Right atrium auricular region (tissue), 2 donors: ENCODE measurements at regions not wholly inside any gene's neighbourhood (a gene's known extent, or its start where the extent isn't known, plus 50 kb on each side); places are given as distances from the start of the nearest gene placed in this dataset.

Source experiments
- DNase-seq: peaks from one replicate; pipeline ENCODE4 v3.0.0-alpha.2; 2019; ENCODE audit warnings: low spot score
- H3K27ac ChIP-seq, 2 donors: fragments of 200-600 bp; sonication (generic); 1 replicate in 1 of 2; 2 replicates in 1 of 2; pipeline ENCODE4 v1.5.1; 2016 to 2019
- H3K27me3 ChIP-seq, 2 donors: fragments of 200-600 bp; sonication (generic); one replicate each; pipeline versions ENCODE4 v1.5.1 to v1.6.0; 2017 to 2019
- H3K36me3 ChIP-seq: fragments of 200-600 bp; sonication (generic); one replicate; pipeline ENCODE4 v1.5.1; 2016
- H3K4me1 ChIP-seq, 2 donors: fragments of 200-600 bp; sonication (generic); one replicate each; pipeline versions ENCODE4 v1.5.1 to v1.6.0; 2017 to 2019
- H3K4me3 ChIP-seq, 2 donors: fragments of 200-600 bp; sonication (generic); 1 replicate in 1 of 2; 2 replicates in 1 of 2; pipeline ENCODE4 v1.5.1; 2017 to 2019; ENCODE audit warnings: mild to moderate bottlenecking in 1 of 2, moderate library complexity in 1 of 2
- H3K9me3 ChIP-seq, 2 donors: fragments of 200-600 bp; sonication (generic); one replicate each; pipeline ENCODE4 v1.5.1; 2019
- TF ChIP-seq, protein P1 (sequence below), 2 donors: fragments of 200-600 bp; sonication (generic); IDR thresholded peaks; one replicate each; pipeline ENCODE4 v1.5.1; 2019; ENCODE audit warnings: antibody characterized with exemption in 2 of 2

DNA sequence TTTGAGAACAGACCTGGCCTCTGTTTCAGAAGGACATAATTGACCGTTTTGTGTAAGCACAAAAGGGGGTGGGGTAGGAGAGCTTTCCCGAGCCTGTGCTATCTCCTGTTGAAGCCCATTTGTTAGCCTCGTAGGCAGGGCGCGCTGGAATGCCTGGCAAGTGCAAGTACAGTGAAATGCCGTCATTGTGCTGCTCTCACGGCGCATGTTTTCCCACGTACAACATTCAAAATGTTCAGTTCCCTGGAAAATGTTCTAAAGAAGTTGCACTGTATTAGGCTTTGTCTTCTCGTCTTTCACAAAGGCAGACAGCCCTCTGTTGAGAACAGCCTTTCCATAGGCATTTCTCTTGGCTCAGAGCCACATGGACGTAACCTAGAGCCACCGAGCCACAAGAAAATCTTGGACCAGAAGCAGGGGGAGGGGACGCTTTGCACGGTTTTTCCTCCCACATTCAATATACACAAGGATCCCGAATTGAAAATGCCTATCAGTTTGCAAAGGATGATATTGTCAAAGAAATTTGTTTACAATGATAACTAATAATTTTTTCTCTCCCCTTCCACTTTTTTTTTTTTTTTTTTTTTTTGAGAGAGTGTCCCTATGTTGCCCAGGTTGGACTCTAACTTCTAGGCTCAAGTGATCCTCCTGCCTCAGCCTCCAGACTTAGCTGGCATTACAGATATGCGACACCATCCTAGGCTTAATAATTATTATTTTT lies 54.6 kb upstream of the RAPGEF2 start:
- Histone ChIP-seq H3K4me3 (peak overlapping the region; percentile 14 to 41), H3K27me3 (no peaks in the 10 kb centered on the region), H3K36me3 (no peaks in the 10 kb centered on the region), H3K9me3 (no peaks in the 10 kb centered on the region), H3K27ac (peak overlapping the region in 1 of 2 donors; percentile 33), H3K4me1 (peaks cover 0 to 5% of the 10 kb centered on the region in 2 donors)
- peak; percentile 81 for DNase-seq
- TF ChIP-seq, protein P1, sequence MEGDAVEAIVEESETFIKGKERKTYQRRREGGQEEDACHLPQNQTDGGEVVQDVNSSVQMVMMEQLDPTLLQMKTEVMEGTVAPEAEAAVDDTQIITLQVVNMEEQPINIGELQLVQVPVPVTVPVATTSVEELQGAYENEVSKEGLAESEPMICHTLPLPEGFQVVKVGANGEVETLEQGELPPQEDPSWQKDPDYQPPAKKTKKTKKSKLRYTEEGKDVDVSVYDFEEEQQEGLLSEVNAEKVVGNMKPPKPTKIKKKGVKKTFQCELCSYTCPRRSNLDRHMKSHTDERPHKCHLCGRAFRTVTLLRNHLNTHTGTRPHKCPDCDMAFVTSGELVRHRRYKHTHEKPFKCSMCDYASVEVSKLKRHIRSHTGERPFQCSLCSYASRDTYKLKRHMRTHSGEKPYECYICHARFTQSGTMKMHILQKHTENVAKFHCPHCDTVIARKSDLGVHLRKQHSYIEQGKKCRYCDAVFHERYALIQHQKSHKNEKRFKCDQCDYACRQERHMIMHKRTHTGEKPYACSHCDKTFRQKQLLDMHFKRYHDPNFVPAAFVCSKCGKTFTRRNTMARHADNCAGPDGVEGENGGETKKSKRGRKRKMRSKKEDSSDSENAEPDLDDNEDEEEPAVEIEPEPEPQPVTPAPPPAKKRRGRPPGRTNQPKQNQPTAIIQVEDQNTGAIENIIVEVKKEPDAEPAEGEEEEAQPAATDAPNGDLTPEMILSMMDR (IDR thresholded peaks at IDR 0.05), result no peak

DNA sequence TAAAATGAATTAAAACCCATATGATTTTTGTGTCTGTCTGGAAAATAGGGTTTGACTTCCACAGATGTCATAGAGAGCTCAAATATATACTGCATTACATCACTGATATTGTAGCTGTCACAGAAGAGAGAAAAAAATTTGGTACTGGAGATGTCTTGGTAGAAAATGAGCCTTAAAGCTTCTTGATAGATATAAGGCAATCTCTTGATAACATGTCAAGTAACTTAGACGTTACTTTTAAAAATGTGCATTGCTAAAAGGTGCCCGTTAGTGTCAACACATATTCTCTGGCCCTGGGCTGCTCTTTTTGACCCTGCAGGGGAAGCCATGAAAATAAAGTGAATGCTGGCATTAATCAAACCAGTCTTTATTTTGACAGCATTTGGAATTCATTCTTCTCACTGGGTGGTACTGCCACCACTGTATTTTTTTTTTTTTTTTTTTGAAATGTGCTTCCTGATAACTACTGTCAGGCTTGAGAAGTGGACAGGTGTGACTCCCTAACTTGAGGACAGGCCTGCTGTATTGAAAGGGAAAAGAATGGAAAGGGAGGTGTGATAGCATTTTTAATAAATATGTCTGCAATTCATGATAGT lies 53.0 kb upstream of the RAPGEF2 start:
- Histone ChIP-seq H3K36me3 (no peaks in the 10 kb centered on the region), H3K9me3 (no peaks in the 10 kb centered on the region), H3K27ac (no peak overlapping the region), H3K4me3 (no peak overlapping the region), H3K27me3 (no peaks in the 10 kb centered on the region), H3K4me1 (peaks cover 0 to 5% of the 10 kb centered on the region in 2 donors)
- TF ChIP-seq, protein P1 (IDR thresholded peaks at IDR 0.05), result no peak
- DNase-seq, result no peak

DNA sequence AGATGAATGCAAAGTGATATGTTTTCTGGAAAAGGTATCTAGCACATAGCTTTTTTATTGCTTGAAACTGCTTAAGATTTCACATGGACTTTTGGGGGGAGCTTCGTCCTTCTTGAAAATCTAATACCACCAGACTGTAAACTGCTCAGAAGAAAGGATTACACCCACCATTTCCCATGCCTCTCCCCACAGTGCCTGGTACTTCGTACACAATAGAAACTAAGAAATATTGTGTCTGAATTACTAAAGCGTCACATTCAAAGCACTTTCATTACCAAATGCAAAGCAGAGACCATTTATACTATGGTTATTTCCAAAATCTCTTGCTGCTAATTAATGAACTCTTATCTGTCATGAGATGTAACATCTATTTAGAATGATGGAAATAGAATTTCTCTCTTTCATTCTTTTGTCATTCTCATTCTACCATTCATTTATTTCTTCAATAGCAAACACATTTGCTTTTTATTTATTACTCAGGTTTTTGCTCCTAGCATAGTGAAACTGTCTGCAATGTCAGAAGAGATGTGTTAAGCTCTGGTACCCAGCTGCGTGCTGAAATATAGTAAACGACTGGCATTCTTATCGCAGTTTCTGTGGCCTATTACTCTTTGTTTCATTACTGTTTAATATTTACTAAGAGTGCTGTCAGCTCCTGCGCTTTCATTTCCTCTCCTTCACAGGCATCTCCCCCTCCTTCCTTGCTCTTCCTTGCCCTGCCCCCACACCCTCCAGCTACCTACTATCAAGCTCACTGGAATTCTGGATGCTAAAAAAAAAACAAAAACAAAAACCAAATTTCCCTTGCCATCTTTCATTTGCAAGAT lies 51.4 kb upstream of the RAPGEF2 start:
- TF ChIP-seq, protein P1 (IDR thresholded peaks at IDR 0.05), result no peak
- H3K4me3 ChIP-seq, result no peak overlapping the region
- DNase-seq, result no peak
- no peak overlapping the region for H3K27ac ChIP-seq
- peaks cover 0 to 5% of the 10 kb centered on the region in 2 donors for H3K4me1 ChIP-seq
- H3K9me3 ChIP-seq, result no peaks in the 10 kb centered on the region
- H3K27me3 ChIP-seq, result no peaks in the 10 kb centered on the region
- no peaks in the 10 kb centered on the region for H3K36me3 ChIP-seq

DNA sequence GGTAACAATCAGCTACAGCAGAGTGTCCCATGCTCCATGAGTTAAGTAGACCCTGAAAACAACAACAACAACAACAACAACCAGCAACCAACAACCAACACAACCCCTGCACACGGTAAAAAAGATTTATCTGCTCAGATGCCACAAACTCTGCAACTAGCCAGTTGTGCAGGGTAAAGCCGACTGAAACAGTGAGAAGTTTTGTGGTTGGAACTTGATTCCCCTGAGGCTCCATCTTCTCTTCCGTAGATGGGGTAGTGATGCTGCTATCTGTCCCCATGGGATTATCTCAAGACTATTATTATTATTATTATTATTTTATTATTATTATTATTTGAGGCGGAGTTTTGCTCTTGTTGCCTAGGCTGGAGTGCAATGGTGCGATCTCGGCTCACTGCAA lies 50.6 kb upstream of the RAPGEF2 start:
- TF ChIP-seq, protein P1 (IDR thresholded peaks at IDR 0.05), result no peak

More for the DNA sequence above, 50.6 kb upstream of the RAPGEF2 start:
- Histone ChIP-seq H3K4me3 (no peak overlapping the region), H3K4me1 (peaks cover 0 to 5% of the 10 kb centered on the region in 2 donors), H3K27me3 (no peaks in the 10 kb centered on the region), H3K9me3 (no peaks in the 10 kb centered on the region), H3K27ac (no peak overlapping the region), H3K36me3 (no peaks in the 10 kb centered on the region)
- DNase-seq, result no peak
